Glomerular visceral epithelial cell (primary cell): ENCODE measurements at regions not wholly inside any gene's neighbourhood (a gene's known extent, or its start where the extent isn't known, plus 50 kb on each side); places are given as distances from the start of the nearest gene placed in this dataset.
"Not testable (repeated sequence)": the region's sequence is repeated elsewhere in the genome, so short reads cannot be mapped to it uniquely, and the experiment has no call there.

Experiments
- DNase-seq: peaks from one replicate; pipeline ENCODE4 v3.0.0-alpha.2; 2016; ENCODE audit errors: extremely low spot score

DNA sequence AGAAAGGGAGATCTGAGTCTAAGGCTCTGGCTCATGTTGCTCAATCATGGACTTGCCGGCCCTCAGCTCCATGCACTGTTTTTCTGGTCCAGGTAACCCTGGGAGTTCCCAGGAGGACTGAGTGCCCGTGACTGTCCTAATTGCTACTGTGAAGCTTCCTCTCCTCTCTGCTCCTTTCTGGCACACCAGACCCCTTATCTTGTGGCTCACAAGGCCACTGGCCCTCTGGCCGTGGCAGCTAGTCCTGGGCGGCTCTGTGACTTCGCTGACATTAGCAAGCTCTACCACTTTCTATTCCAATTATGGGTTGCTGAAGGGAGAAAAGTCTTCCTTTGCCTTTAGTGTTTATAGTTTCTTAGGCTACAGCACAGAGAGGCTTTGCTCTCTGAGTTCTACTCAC is 380.2 kb downstream of the RWDD3 start:
- no peak for DNase-seq

DNA sequence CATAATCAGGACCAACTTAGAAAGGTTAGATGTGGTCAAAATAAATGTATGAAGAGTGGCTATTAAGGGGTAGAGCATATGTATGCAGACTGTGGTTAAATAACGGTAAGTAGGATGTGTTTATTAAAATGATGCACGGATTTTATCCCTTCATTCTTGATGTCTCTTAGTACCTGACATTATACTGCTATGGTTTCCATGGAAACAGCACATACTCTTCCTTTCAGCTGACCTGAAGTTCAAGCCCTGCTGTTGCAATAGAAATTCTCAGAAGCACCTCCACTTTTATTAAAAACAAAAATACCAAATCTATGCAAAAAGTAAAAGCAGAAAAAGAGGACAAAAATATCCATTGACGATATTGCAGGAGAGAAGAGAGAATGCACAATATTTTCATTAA is 381.4 kb downstream of the RWDD3 start:
- DNase-seq = no peak

DNA sequence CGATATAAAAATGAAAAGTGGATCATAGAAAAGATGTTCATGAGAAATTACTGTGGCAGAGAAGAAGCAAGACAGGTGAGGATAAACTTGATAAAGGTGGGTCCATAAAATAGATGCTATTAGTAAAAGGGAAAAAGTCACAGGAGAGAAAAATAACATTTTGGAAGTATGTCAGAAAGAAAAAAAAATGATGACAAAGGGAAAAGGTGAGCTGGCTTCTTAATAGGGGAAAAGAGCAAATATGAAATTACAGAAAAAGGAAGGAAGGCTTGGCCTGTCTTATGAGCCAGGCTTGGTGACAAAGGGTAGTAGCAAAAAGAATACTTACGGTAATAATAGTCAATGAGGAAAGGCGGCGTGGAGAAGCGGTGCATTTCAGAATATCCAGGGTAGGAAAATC is 386.1 kb downstream of the RWDD3 start:
- no peak for DNase-seq

DNA sequence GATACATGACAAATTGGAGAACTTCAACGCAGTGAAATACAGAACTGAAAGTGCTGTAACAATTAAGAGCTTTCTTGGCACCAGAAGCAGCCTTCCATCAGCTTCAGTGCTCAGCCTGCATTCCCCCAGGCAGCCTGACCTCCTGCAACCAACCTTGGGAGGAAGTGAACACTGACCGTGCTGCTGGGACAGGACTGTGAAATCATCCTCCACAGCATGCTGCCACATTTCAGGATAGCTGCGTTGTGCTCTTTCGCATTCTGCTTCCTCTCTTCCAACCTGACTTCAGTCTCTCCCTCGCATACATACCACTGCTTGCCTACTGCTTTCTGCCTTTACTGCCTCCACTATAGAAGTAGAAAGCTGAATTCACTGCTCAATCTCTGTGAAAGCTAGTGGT is 388.6 kb downstream of the RWDD3 start:
- no peak for DNase-seq

DNA sequence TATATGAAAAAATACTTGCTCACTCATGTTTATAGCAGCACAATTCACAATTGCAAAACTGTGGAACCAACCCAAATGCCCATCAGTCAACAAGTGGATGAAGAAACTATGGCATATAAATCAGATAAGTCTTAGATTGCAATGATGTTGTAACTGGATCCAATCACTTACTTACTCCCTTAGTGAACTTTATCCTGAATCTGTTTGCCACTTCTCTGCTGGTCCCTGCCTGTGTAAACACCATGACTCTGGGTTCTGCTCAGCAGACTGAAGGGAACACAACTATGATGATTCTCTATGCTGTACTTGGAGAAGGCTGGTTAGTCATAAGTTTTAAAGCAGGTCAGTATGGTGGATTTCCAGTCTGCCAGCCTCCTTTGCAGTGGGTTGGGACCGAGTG is 391.2 kb downstream of the RWDD3 start:
- DNase-seq = no peak

DNA sequence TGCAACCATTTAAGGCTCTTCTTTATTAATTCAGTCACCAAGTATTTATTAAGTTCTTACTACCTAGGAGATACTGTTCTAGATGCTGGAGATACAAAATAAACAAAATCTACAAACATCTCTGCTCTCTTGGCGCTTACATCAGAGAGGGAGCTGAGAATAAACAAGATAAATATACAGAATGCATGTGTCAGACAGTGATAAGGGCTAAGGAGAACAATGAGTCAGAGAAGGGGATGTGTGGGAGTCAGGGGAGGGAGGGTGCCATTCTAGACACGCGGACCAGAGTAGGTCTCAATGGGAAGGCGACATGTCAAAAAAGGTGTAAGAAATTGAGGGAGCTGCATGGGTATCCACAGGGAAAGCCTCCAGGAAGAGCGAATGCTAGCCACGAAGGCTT is 393.2 kb downstream of the RWDD3 start:
- DNase-seq = no peak

DNA sequence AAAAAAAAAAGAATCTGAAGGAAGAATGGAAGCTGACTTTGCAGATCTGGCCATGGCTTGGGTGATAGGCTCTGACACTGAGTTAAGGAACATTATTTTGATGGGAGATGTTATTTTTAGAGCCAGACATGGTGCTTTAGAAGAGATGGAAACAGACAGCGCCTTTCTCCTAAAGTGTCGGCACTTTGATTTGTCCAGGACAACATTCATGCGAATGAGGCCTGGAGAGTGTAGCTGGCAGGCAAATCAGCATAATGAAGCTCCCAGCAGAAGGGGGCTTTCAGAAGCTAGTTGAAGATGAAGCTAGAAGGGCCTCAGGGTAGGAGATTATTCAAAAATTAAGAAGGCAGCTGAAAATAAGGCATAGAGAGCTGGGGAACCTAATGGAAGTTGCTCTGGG is 397.7 kb downstream of the RWDD3 start:
- DNase-seq = no peak

DNA sequence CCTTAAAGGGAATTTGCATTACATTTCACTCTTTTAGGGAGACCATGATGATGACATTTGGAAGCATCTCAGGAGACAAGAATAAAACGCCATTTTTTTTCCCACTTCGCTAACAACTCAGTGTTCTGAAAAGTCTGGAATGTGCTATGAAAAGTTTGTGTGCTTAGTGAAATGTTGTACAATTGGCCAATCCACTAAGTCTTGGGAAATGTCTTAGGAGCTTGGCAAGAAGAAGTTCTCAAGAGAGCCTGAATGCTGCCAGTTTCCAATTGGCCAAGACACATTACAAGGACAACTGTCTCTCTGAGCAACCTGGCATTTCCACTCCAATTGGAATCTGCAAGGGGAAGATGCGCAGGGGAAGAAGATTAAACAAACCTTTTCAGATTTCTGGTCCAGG is 401.8 kb downstream of the RWDD3 start:
- DNase-seq = no peak

DNA sequence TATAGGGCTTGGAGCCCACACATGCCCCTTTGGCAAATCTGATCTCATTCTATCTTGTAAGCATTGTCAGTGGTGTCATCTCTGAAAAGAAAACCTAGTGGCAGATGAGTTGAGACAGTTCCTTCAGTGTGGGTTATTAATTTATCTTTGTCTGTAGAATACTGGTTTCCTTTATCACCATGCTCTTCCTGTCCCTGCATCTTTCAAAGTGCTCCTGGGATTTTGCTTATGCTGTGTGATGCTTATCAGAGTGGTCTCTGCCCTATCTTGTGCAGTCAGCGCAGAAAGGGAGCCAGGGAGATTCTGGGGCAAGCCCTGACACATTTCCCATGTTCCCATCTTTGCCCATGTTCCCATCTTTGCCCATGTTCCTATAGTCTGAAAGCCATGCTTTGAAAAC is 402.9 kb downstream of the RWDD3 start:
- no peak for DNase-seq

DNA sequence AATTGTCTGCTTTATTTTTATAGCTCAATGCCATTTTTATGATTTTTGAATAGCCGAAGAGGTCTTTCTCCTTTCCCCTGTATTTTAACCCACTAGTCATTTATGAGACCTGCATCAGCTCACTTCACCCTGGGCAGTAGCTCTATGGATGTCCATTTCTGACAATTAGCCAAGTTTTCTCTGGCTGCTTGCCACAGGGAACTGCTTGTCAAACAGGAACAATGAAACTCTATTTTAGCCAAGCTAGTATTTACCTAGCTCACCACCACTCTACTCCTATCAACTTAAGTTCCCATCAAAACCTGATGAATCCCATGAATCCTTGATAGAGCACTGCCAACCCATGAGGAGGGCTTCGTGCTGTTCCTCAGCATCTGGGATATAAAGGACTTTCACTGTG is 406.7 kb downstream of the RWDD3 start:
- no peak for DNase-seq

DNA sequence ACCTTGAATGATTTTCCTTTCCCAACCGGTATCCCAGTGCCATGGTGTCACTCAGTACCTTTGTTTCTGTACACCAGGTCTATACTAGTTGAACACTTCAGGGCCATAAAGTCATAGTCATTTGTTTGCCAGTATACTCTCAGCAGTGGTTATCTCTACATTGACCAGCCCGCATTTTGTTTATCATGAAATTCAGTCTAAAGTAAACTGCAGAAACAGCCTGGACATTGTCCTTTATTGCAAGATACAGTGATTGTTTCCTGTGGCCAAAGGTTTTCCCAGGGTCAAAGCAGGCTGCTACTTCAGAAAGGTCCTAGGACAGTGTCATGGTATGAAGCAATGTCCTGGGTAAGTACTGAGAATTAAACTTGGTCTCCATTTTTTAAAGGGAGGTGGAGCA is 407.4 kb downstream of the RWDD3 start:
- no peak for DNase-seq

DNA sequence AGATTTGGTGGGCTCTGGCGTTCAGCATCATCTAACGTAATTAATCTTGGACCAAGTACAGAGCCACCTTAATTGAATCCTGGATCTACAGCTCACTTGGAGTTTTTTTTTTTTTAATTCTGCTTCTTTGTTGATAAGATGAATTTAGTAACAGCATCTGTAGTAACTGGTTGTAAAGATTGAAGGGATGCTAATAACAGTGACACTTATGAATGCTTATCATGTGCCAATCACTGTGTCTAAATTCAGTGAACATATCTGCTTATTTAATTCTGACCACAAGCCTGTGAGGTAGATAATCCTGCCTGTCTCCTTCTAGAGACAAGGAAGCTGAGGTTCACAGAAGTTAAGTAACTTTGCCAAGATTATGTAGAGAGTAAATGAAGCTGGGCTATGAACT is 408.0 kb downstream of the RWDD3 start:
- no peak for DNase-seq

DNA sequence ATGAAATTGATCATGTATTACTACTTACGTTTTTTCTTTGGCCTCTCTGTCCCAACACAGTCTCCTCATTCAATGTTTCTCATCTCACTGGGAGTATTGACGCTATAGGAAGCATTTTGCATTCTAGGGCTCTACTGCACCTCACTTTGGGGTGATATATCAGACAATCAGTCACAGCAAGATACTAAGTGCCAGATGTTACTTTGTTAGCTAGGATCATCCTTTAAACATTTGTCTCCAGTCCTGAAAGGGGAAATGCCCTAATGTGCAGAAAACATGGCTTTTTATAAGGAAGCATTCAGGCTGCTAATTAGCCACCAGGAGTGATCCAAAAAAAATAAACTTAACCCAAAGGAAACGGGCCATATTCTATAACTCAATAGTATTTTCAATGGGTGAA is 409.1 kb downstream of the RWDD3 start:
- DNase-seq = no peak

DNA sequence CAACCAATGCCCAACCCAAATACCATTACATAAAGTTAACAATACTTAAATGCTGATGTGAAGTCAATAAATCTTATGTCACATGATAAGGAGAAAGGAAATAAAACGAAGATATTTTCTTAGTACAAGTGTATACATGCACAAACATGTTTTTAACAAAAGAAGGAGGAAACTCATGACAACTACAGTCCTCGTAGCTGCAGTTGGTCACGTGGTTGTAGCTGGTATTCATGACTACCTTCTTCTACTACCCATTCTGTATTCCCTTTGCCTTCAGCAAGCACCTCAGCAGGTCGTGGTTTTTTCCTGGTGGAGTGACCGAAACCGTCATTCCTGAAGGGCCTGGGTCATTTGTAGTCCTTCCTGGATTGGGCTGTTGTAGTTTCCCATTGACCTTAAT is 411.1 kb downstream of the RWDD3 start:
- DNase-seq = not testable (repeated sequence)

DNA sequence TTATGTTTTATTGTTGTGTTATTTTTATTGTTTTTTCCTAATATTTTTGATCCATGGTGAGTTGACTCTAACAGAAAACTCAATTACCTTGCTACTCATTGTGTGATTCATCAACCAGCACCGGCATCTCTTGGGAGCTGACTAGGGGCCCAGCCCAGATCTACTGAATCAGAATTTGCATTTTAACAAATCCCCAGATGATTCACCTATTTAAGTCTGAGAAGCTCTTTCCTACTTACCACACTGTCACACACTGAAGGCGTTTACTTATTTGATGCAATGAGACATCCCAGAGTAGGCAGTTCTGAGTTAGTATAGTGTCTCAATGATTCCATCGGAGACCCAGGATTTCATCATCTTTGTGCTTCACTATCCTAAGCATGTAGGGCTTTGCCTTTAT is 416.6 kb downstream of the RWDD3 start:
- DNase-seq = no peak

DNA sequence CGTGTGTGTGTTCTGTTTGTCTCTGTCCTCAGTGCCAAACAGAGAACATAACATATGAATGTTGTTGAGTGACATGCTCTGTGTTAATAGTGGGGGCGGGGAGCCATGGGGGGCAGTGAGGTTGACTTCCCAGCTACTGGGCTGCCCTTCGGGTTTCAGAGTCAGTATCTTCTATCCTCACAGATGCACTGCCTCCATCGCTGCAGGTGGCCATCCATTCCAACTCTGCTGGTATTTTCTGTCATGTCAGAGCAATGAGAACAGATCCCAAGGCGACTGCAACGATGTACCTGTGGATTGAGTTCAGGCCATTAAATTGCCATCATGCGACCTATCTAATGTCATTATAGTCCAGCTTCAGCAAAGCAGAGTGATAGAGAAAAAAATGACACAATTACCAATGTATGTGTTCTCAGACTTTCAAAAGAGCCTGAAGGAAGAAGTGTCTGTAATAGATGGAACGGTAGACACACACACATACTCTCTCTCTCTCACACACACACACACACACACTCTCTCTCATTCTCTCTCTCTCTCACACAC is 418.5 kb downstream of the RWDD3 start:
- DNase-seq = no peak

DNA sequence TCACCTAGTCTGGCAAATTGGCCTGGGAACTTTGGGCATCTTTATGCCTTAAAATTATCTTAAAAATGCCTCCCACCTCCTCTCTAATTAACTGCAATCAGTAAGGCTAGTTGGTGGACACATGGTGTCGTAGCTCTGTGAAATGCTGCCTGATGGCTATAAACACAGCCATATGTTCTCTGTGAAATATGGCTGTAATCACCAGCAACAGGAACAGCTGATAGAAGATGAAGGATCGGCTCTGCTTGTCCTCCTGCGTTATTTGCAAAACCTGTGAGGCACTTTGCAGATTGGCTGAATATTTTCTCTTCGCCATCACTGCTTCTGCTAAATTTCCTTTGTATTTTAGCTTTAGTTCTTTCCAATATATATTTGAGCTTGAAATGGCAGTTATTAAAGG is 419.6 kb downstream of the RWDD3 start:
- DNase-seq = no peak

DNA sequence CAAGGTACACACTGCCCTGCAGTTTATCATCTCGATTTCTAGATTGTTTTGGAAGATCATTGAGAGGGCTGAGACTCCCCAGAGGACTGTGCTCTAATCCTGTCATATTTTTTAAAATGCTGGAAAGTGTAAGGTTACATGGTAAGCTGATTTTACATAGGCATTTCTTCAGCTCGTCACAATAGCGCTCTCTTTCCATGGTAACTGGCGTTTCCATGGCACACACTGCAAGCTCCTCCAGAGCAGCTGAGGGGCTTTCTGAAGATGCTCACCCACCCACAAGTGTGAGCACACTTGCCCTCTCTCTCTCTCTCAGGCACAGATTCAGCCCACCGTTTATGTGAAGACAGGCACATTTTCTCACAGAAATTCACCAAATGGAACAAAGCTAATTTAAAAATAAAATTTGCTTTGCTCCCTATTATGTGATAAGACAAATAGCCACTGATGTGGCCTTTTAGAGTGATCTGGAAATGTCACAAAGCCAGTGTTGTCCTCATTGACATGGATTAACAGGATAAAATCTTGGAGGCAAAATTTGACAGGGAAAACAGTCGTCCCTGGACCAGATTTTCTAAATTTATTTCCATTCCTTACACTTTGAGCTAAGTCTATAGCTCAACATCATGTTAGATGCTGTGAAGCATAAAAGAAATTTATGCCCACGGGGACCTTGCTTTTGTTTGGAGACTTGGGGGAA is 421.5 kb downstream of the RWDD3 start:
- DNase-seq = no peak

DNA sequence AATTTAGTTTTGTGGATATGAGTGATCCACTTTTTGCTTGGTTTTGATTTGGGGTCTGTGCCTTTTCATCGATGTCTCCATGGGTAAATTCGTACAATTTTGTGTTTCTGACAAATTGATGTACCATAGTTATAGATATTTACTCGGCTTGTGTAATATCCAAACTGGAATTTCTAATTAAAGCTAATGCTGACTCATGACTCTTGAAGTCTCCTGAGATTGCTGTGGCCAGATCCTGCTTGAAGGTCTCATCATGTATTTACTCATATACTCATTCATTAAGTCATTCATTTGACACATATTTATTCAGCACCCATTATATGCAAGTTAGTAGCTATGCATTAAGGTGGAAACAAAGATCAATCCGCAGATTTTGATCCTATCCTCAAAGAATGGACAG is 423.2 kb downstream of the RWDD3 start:
- DNase-seq = no peak

DNA sequence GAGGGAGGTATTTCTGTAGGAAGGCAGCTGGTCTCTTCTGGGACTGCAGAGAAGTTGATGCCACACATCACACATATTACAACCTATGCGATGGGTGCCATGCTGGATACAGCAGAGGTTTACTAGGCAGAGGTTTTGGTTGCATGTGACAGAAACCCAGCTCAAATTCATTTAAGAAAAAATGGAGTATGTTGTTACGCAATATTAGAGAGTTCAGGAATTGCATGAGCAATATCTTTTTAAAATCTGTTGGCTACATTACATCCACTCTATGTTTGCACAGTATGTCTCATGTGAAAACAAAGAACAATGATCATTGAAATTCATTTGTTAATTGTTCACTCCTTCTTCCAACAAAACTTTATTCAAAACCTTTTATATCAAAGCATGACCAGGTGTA is 425.2 kb downstream of the RWDD3 start:
- no peak for DNase-seq

DNA sequence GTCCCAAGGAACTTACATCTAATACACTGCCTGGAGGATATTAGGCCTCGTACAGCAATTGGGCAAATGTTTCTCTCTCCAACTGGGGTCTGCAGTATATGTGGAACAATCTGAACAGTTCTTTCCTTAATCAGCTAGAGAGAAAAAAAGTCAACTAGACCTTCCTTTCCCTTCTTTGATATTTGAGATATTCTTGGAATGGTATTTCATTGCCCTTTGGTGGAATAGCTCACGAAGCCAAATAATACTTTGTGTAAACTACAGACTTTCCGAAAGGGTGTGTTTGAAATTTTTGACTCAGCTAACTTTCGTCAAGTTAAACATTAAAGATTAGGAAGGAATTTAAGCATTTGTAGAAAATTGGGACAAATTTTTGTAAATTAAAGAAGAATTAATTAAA is 425.6 kb downstream of the RWDD3 start:
- DNase-seq = no peak

DNA sequence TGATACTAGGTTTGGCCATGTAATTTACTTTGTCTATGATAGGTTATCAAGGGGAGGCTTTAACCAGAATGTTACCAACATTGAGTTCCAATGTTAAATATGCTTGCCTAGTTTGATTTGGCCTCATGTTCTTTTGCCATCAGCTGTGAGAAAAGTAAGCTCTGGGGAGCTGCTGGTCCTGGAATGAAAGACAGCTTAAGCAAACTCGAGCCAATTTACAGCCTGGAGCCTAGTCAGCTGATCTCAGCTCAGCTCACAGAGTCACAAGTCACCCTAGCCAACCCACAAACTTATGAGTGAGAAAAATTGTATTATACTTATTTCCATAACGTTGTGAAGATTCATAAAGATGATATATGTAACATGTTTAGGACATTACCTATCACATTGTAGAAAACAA is 426.7 kb downstream of the RWDD3 start:
- no peak for DNase-seq

DNA sequence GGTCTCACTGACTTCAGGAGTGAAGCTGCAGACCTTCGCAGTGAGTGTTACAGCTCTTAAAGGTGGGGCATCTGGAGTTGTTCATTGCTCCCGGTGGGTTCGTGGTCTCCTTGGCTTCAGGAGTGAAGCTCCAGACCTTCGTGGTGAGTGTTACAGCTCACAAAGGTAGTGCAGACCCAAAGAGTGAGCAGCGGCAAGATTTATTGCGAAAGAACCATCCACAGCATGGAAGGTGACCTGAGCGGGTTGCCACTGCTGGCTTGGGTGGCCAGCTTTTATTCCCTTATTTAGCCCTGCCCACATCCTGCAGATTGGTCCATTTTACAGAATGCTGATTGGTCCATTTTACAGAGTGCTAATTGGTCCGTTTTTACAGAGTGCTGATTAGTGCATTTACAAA is 429.5 kb downstream of the RWDD3 start:
- DNase-seq = not testable (repeated sequence)

DNA sequence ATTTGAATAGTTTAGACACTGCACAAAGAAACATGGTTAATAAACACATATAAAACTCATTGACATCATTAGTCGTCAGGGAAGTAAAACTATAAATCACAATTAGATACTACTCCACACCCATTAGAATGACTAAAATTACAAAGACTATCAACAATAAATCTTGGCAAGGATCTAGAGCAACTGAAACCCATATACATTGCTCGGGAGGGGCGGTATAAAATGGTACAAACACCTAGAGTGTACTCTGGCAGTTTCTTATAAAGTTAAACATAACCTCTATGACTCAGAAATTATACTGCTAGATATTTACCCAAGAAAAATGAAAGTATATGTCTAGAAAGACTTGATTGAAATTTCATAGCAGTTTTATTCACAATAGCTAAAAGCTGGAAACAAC is 434.2 kb downstream of the RWDD3 start:
- no peak for DNase-seq
